Memory B cell (primary cell): ENCODE measurements at regions not wholly inside any gene's neighbourhood (a gene's known extent, or its start where the extent isn't known, plus 50 kb on each side); places are given as distances from the start of the nearest gene placed in this dataset.

Experiments used
- ATAC-seq: fragments of 150-1000 bp; cut with Tn5 transposase; 2 replicates; pipeline ENCODE4 v1.10.0; 2021; ENCODE audit warnings: low read depth, mild to moderate bottlenecking, moderate library complexity
- DNase-seq, 2 donors: peaks; one replicate each; pipeline ENCODE4 v3.0.0; 2022; ENCODE audit warnings: low spot score in 2 of 2
- H3K27ac Mint-ChIP-seq: one replicate; pipeline ENCODE4 v1.8.0; 2022; ENCODE audit warnings: mild to moderate bottlenecking, moderate library complexity, mixed read lengths
- H3K27me3 Mint-ChIP-seq: one replicate; pipeline ENCODE4 v1.8.0; 2022; ENCODE audit warnings: mixed read lengths
- H3K36me3 Mint-ChIP-seq: one replicate; pipeline ENCODE4 v1.8.0; 2022; ENCODE audit warnings: mild to moderate bottlenecking, mixed read lengths
- H3K4me1 Mint-ChIP-seq: one replicate; pipeline ENCODE4 v1.8.0; 2022; ENCODE audit warnings: mixed read lengths
- H3K4me3 Mint-ChIP-seq: one replicate; pipeline ENCODE4 v1.8.0; 2022; ENCODE audit warnings: mild to moderate bottlenecking, moderate library complexity, mixed read lengths
- H3K9me3 Mint-ChIP-seq: one replicate; pipeline ENCODE4 v1.8.0; 2022; ENCODE audit warnings: mixed read lengths

- H3K4me3 Mint-ChIP-seq: no peak overlapping the region
- no peak for DNase-seq
- peaks cover 1% of the 10 kb centered on the region for H3K27me3 Mint-ChIP-seq
- no peaks in the 10 kb centered on the region for H3K4me1 Mint-ChIP-seq
- H3K27ac Mint-ChIP-seq: no peak overlapping the region
- no peak for ATAC-seq
- peaks cover 4% of the 10 kb centered on the region for H3K9me3 Mint-ChIP-seq
- no peaks in the 10 kb centered on the region for H3K36me3 Mint-ChIP-seq
Measured at GRCh38 chr5:171562822-171563221, 143.4 kb downstream of the FGF18 start.

- no peak overlapping the region for H3K4me3 Mint-ChIP-seq
- ATAC-seq (no peak), DNase-seq (no peak)
- H3K27me3 Mint-ChIP-seq: peaks cover 5% of the 10 kb centered on the region
- no peak overlapping the region for H3K27ac Mint-ChIP-seq
- H3K4me1 Mint-ChIP-seq: no peaks in the 10 kb centered on the region
- H3K9me3 Mint-ChIP-seq: peaks cover 23% of the 10 kb centered on the region
- no peaks in the 10 kb centered on the region for H3K36me3 Mint-ChIP-seq
Measured at GRCh38 chr5:171568389-171568788, 148.9 kb downstream of the FGF18 start.

DNA sequence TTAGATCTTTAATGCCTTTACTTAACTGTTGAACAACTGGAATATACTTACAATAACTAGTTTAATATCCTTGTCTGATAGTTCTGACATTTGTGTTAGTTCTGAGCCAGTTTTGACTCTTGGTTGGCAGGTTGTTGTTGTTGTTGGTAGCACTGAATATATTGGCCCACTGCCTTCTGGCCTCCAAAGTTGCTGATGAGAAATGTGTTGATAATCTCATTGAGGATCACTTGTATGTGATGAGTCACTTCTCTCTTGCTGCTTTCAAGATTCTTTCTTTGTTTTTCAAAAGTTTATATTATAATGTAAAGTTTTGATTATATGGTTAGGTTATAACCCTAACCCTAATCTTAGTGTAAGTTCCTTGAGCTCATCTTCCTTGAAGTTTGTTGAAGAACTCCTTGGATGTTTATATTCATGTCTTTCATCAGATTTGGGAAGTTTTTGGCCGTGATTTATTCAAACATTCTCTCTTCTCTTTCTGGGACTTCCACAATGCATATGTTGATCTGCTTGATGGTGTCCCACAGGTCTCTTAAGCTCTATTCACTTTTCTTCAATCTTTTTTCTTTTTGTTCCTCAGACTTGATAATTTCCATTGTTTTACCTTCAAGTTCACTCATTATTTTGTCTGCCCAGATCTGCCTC is 149.7 kb downstream of the FGF18 start:
- Mint-ChIP-seq H3K27ac (no peak overlapping the region), H3K9me3 (peaks cover 23% of the 10 kb centered on the region), H3K4me1 (no peaks in the 10 kb centered on the region), H3K36me3 (no peaks in the 10 kb centered on the region), H3K27me3 (peaks cover 5% of the 10 kb centered on the region), H3K4me3 (no peak overlapping the region)
- ATAC-seq: no peak
- no peak for DNase-seq

GRCh38 chr5:171570244-171570825 is 150.9 kb downstream of the FGF18 start:
- peaks cover 23% of the 10 kb centered on the region for H3K9me3 Mint-ChIP-seq
- H3K27ac Mint-ChIP-seq: no peak overlapping the region
- no peaks in the 10 kb centered on the region for H3K36me3 Mint-ChIP-seq
- ATAC-seq: no peak
- peaks cover 7% of the 10 kb centered on the region for H3K27me3 Mint-ChIP-seq
- no peaks in the 10 kb centered on the region for H3K4me1 Mint-ChIP-seq
- DNase-seq: no peak
- no peak overlapping the region for H3K4me3 Mint-ChIP-seq

- no peak overlapping the region for H3K27ac Mint-ChIP-seq
- H3K9me3 Mint-ChIP-seq: peaks cover 25% of the 10 kb centered on the region
- no peak for DNase-seq
- peaks cover 10% of the 10 kb centered on the region for H3K27me3 Mint-ChIP-seq
- H3K4me1 Mint-ChIP-seq: no peaks in the 10 kb centered on the region
- no peak overlapping the region for H3K4me3 Mint-ChIP-seq
- H3K36me3 Mint-ChIP-seq: no peaks in the 10 kb centered on the region
- ATAC-seq: no peak
Measured at GRCh38 chr5:171571663-171572062, 152.2 kb downstream of the FGF18 start.

DNA sequence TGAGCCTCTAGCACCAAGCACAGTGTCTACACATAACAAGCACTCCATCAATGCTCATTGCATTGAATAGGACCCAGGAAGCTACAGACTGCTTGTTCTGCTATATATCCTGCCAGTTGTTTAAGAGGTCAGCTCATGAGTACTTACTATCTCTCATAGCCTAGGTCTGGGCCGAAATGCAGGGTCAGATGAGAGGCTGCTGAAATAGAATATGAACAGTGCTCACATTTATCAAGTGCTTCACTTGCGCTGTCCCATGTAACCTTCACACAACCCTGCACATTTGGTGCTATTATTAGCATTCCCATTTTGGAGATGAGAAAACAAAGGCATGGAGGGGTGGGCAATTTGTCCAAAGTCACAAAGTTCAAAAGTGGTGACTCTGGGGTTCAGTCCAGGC is 153.6 kb downstream of the FGF18 start:
- H3K27me3 Mint-ChIP-seq: peaks cover 12% of the 10 kb centered on the region
- H3K9me3 Mint-ChIP-seq: peaks cover 22% of the 10 kb centered on the region
- no peak overlapping the region for H3K4me3 Mint-ChIP-seq
- H3K27ac Mint-ChIP-seq: no peak overlapping the region
- ATAC-seq (no peak), DNase-seq (no peak)
- no peaks in the 10 kb centered on the region for H3K36me3 Mint-ChIP-seq
- no peaks in the 10 kb centered on the region for H3K4me1 Mint-ChIP-seq

DNA sequence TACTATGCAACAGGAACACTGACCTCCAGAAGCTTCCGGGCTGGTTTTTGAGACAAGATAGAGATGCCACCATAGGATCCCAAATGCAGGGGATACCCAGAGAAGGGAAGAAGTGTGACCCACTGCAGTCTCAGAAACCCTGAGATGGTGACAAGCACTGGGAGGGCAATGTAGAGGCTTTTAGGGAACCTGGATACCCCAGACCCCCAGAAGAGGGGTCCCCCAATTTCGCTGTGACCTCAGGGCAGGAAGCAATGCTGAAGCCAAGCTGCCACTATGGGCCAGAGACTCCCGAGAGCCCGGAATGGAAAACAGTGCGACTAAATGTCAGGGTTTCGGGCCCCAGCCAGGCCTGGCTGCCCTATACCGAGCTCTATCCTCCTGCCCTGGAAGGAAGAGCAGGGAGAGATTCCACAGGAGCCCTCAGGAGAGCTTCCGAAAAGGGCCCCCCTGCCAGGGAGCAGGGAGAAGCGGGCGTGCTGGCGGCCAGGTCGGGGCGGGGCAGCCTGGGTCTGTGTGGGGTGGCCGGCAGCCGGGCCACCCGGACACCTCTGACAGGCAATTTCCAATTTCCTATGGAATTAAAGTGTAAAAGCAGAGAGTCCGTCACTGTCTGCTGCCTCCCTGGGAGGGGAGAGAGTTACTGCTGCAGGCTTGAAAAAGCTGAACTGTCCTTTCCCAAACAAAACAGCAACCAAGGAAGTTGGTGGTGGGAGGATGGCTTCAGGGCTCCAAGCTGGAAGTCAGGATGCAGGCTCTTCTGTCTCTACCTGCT is 154.2 kb downstream of the FGF18 start:
- ATAC-seq: no peak
- H3K9me3 Mint-ChIP-seq: peaks cover 17% of the 10 kb centered on the region
- H3K27ac Mint-ChIP-seq: no peak overlapping the region
- H3K4me3 Mint-ChIP-seq: no peak overlapping the region
- no peaks in the 10 kb centered on the region for H3K4me1 Mint-ChIP-seq
- H3K36me3 Mint-ChIP-seq: no peaks in the 10 kb centered on the region
- DNase-seq: no peak
- peaks cover 14% of the 10 kb centered on the region for H3K27me3 Mint-ChIP-seq

DNA sequence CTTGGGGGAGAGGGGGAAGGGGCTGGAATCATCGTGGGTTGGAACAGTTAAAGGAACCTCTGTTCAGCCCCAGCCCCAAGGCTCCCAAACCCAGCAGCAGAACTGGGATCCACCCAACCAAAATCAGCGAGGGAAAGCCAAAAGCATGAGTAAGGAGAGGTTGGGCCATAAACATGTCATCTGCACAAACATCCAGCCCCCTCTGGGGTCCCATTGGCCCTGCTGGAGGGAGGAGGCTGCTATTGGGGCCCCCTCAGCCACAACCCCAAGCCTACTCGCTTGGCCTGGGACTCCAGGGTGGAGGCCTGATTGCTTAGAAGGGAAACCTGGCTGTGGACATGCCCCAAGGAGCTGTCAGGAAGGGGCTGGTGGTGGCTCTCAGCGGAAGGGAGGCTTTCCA is 154.9 kb downstream of the FGF18 start:
- Mint-ChIP-seq H3K27ac (no peak overlapping the region), H3K9me3 (peaks cover 12% of the 10 kb centered on the region), H3K4me1 (no peaks in the 10 kb centered on the region), H3K4me3 (no peak overlapping the region), H3K27me3 (peaks cover 14% of the 10 kb centered on the region), H3K36me3 (no peaks in the 10 kb centered on the region)
- DNase-seq (no peak), ATAC-seq (no peak)

DNA sequence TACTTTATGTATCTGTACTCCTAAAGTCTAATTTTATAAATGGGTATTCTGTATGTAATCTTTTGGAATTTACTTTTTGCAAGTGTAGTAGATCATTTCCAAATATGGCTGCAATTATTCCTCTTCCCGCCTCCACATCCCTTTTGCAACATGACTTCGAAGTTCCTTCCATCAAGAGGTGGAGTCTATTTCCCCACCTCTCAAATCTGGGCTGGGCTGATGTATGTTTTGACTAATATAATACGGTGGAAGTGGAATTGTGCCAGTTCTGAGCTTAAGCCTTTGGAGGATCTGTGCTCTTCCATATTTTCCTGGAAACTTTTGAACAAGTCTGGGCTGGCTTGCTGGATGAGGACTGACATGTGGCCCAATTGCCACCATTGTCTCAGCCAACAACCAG is 155.9 kb downstream of the FGF18 start:
- Mint-ChIP-seq H3K4me3 (no peak overlapping the region), H3K27me3 (peaks cover 14% of the 10 kb centered on the region), H3K4me1 (no peaks in the 10 kb centered on the region), H3K27ac (no peak overlapping the region), H3K36me3 (no peaks in the 10 kb centered on the region), H3K9me3 (peaks cover 5% of the 10 kb centered on the region)
- DNase-seq (no peak), ATAC-seq (no peak)

DNA sequence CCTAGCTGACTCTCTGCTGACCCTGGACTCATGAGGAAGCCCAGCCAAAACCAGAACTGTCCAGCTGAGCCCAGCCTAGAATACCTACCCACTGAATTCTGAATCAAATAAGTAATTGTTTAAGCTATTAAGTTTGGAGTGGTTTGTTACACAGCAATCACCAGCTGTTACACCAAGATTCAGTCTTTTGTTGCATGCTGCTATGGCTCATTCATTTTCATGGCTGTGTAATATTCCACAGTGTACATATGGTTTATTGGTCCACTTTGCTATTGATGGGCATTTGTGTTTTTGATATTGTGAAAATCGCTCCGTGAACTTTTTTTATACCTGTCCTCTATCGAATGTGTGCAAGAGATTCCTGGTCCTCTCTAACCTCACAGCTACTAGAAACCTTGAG is 156.4 kb downstream of the FGF18 start:
- no peak for ATAC-seq
- Mint-ChIP-seq H3K4me1 (no peaks in the 10 kb centered on the region), H3K27ac (no peak overlapping the region), H3K36me3 (no peaks in the 10 kb centered on the region), H3K9me3 (peaks cover 5% of the 10 kb centered on the region), H3K27me3 (peaks cover 14% of the 10 kb centered on the region), H3K4me3 (no peak overlapping the region)
- DNase-seq: no peak

DNA sequence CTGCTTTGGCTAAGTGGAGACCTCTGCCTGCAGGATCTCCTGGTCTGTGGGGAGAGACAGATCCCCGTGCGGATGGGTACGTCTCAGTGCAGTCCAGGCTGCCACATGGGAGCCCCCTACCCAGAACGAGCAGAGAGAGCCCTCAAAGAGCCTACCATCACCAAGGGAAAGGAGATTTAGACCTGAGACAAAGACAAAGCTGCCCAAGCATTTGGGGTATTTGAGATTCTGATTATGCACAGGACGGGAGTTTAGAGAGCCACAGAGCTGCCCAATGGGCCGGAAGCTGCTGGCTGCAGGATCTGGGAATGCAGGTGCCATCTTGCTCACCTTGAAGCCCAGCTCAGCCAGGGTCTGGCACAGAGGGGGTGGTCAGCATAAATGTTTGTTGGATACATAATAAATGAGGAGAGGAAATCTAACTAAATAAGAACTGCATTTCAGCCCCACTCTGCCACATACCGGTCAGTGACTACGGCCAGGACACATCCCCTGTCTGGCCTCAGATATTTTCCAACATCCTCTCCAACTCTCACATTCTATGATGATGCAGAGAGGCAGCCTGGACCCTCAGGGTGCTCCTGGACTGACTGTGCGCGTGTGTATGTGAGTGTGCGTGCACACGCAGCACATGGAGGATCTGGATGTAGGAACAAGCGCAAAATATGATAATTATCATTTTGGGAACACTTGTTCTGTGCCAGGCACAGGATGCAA is 157.8 kb downstream of the FGF18 start:
- Mint-ChIP-seq H3K4me3 (no peak overlapping the region), H3K36me3 (no peaks in the 10 kb centered on the region), H3K27me3 (peaks cover 14% of the 10 kb centered on the region), H3K4me1 (no peaks in the 10 kb centered on the region), H3K9me3 (peaks cover 3% of the 10 kb centered on the region), H3K27ac (no peak overlapping the region)
- no peak for ATAC-seq
- no peak for DNase-seq

DNA sequence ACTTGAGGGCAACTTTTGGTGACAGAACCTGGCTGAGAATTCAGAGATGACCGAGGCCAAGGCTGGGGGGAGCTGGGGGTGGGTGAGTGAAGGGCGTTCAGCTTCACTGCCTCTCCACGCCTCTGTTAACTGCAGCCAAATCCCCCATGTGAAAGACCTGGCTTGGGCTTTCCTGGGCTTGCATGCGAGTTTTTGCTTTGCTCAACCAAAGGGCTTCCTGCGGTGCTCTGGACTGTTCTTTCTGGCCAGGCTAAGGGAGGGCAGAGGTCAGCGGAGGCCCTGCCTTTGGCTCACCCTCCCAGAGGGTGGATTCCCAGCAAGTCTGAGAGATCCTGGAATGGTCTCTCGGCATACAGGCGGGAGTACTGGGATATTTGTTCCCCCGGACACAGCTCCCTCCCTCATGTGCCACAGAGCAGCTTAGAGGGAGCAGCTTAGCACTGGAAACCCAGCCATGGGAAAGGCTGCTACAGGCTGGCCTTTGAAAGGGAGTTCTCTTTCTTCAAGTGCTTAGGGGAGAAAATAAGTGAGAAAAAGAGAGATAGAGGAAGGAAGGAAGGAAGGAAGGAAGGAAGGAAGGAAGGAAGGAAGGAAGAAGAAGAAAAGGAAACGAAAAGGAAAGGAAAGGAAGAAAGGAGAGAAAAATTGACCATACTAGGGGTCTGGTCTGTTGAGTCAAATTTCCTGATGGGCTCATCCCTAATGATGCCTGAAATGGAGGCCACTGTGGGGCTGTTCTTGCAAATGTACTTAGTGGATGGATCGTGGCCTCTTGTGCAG is 158.8 kb downstream of the FGF18 start:
- DNase-seq: no peak
- ATAC-seq: no peak
- Mint-ChIP-seq H3K4me3 (no peak overlapping the region), H3K36me3 (no peaks in the 10 kb centered on the region), H3K27ac (no peak overlapping the region), H3K9me3 (peaks cover 2% of the 10 kb centered on the region), H3K27me3 (peaks cover 10% of the 10 kb centered on the region), H3K4me1 (no peaks in the 10 kb centered on the region)

DNA sequence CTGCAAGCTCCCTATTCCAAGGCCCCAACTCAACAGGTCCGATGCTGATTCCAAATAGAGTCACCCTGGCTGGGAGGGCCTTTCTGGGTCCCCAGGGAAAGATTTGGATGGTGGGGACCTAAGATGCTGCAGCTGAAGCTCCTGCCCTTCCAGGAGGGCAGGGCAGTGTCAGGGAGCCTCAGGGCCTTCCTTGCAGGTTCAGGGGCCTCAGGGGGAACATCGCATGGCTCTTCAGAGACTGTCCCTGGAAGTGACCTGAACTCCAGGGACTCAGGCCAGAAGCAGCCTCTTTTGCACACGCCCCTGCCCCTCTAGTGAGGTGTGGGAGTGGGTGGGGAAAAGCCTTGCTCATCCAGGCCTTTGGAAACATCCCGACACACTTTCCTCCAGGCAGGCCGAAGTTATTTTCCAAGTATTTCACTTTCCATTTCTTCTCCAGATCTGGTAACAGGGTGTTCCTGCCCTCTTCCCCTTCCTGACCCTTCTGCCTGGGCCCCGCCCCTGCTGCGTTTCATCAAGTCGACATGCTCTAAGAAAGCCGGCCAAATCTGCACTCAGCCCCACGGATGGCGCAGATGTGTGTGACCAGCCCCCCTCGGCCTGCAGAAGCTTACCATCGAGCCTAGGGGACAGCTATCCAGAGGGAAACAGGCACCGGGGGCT is 159.5 kb downstream of the FGF18 start:
- Mint-ChIP-seq H3K4me1 (no peaks in the 10 kb centered on the region), H3K36me3 (no peaks in the 10 kb centered on the region), H3K27ac (no peak overlapping the region), H3K4me3 (no peak overlapping the region), H3K9me3 (peaks cover 2% of the 10 kb centered on the region), H3K27me3 (peaks cover 10% of the 10 kb centered on the region)
- DNase-seq (no peak), ATAC-seq (no peak)
